ENCODE measurements at regions not wholly inside any gene's neighbourhood (a gene's known extent, or its start where the extent isn't known, plus 50 kb on each side); places are given as distances from the start of the nearest gene placed in this dataset.

- Histone ChIP-seq H3K4me1 (replicated peaks in 1 of 2) (peaks cover 0 to 14% of the 10 kb centered on the region in 2 donors), H3K27ac (peak overlapping the region in 2 of 5 donors; percentile 35 to 53), H3K36me3 (replicated peaks in 1 of 2) (no peaks in the 10 kb centered on the region), H3K27me3 (no peaks in the 10 kb centered on the region), H3K9me3 (replicated peaks in 1 of 3) (no peaks in the 10 kb centered on the region), H3K4me3 (no peak overlapping the region)
- no peak for DNase-seq
- TF ChIP-seq, protein P1, sequence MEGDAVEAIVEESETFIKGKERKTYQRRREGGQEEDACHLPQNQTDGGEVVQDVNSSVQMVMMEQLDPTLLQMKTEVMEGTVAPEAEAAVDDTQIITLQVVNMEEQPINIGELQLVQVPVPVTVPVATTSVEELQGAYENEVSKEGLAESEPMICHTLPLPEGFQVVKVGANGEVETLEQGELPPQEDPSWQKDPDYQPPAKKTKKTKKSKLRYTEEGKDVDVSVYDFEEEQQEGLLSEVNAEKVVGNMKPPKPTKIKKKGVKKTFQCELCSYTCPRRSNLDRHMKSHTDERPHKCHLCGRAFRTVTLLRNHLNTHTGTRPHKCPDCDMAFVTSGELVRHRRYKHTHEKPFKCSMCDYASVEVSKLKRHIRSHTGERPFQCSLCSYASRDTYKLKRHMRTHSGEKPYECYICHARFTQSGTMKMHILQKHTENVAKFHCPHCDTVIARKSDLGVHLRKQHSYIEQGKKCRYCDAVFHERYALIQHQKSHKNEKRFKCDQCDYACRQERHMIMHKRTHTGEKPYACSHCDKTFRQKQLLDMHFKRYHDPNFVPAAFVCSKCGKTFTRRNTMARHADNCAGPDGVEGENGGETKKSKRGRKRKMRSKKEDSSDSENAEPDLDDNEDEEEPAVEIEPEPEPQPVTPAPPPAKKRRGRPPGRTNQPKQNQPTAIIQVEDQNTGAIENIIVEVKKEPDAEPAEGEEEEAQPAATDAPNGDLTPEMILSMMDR (IDR thresholded peaks at IDR 0.05): no peak
- no peak for TF ChIP-seq POLR2A (IDR thresholded peaks at IDR 0.05)
- 74 to 86% (median 76%) methylated on average over 3 of the region's 3 CpGs for WGBS, 4 donors
- intact Hi-C loops (cut with DNase I): no loop called here
These were observed 555.4 kb upstream of the CLINT1 start for GRCh38 chr5:158414333-158414762.

- H3K4me3 ChIP-seq: no peak overlapping the region
- H3K27me3 ChIP-seq: no peaks in the 10 kb centered on the region
- TF ChIP-seq POLR2A (IDR thresholded peaks at IDR 0.05): no peak
- TF ChIP-seq, protein P1 (IDR thresholded peaks at IDR 0.05): no peak
- WGBS, 4 donors: 78 to 88% (median 84%) methylated on average over 4 of the region's 4 CpGs
- H3K4me1 ChIP-seq (replicated peaks in 1 of 2): peaks cover 0 to 14% of the 10 kb centered on the region in 2 donors
- H3K9me3 ChIP-seq (replicated peaks in 1 of 3): no peaks in the 10 kb centered on the region
- intact Hi-C loops (cut with DNase I): no loop called here
- no peak overlapping the region for H3K27ac ChIP-seq
- H3K36me3 ChIP-seq (replicated peaks in 1 of 2): no peaks in the 10 kb centered on the region
- DNase-seq: no peak
These were observed 554.3 kb upstream of the CLINT1 start for GRCh38 chr5:158413122-158413680.

DNA sequence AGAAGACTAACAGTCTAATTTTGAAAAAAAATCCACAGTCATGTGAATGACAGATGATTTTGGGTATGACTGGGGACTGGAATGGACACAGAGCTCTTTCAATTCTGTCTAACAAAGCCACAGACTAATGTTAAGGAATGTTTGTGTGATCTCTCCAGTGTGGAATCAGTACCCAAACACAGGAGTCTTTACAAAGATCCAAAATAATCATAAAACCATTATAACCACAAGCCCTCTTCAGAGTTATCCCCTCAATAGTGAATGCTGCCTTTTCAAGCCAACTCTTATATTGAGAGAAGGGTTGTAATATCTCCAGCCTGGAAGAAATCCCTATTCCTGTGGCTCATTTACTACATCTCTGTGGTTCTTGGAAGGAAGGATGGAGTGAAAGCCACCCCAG is 552.0 kb upstream of the CLINT1 start:
- intact Hi-C loops (cut with DNase I): no loop called here
- no peak overlapping the region for H3K4me3 ChIP-seq
- peaks cover 0 to 14% of the 10 kb centered on the region in 2 donors for H3K4me1 ChIP-seq (replicated peaks in 1 of 2)
- TF ChIP-seq, protein P1 (IDR thresholded peaks at IDR 0.05): no peak
- TF ChIP-seq POLR2A (IDR thresholded peaks at IDR 0.05): no peak
- no peaks in the 10 kb centered on the region for H3K36me3 ChIP-seq (replicated peaks in 1 of 2)
- H3K27ac ChIP-seq: no peak overlapping the region
- DNase-seq: no peak
- no peaks in the 10 kb centered on the region for H3K9me3 ChIP-seq (replicated peaks in 1 of 3)
- no peaks in the 10 kb centered on the region for H3K27me3 ChIP-seq

GRCh38 chr5:158409507-158409906 is 550.6 kb upstream of the CLINT1 start:
- no peak for TF ChIP-seq POLR2A (IDR thresholded peaks at IDR 0.05)
- TF ChIP-seq, protein P1 (IDR thresholded peaks at IDR 0.05): no peak
- H3K9me3 ChIP-seq (replicated peaks in 1 of 3): no peaks in the 10 kb centered on the region
- no peaks in the 10 kb centered on the region for H3K27me3 ChIP-seq
- intact Hi-C loops (cut with DNase I): no loop called here
- peaks cover 0 to 7% of the 10 kb centered on the region in 2 donors for H3K4me1 ChIP-seq (replicated peaks in 1 of 2)
- H3K27ac ChIP-seq: no peak overlapping the region
- H3K4me3 ChIP-seq: no peak overlapping the region
- no peaks in the 10 kb centered on the region for H3K36me3 ChIP-seq (replicated peaks in 1 of 2)
- no peak for DNase-seq

Data from adrenal gland (tissue), 9 donors.